Astrocyte of the cerebellum (primary cell): ENCODE measurements at regions not wholly inside any gene's neighbourhood (a gene's known extent, or its start where the extent isn't known, plus 50 kb on each side); places are given as distances from the start of the nearest gene placed in this dataset.

ENCODE experiments used
- DNase-seq: peaks from one replicate; pipeline ENCODE4 v3.0.0-alpha.2; 2011; ENCODE audit warnings: low read depth
- H3K4me3 ChIP-seq: 2 replicates; pipeline ENCODE4 v1.5.1; 2011; ENCODE audit warnings: mild to moderate bottlenecking, low read depth, low read length, moderate library complexity
- CTCF ChIP-seq: IDR thresholded peaks from 2 replicates; pipeline ENCODE4 v1.5.1; 2012; ENCODE audit warnings: low read length, low read depth, moderate library complexity, mild to moderate bottlenecking; ENCODE audit errors: missing control alignments
- in situ Hi-C: cut with HindIII; loops from 2 replicates; pipeline ENCODE4 v1.10.0; 2017; ENCODE audit warnings: low sequenced_read_pairs

GRCh38 chr4:151860561-151861093 is 99.8 kb upstream of the GATB start:
- no peak overlapping the region for H3K4me3 ChIP-seq
- no peak for DNase-seq
- TF ChIP-seq CTCF = no peak
- in situ Hi-C loops = no loop called here

- no peak for TF ChIP-seq CTCF
- no peak for DNase-seq
- in situ Hi-C loops = no loop called here
- H3K4me3 ChIP-seq = no peak overlapping the region
Measured at GRCh38 chr4:151859641-151860040, 98.8 kb upstream of the GATB start.

- no peak for DNase-seq
- in situ Hi-C loops = no loop called here
- no peak for TF ChIP-seq CTCF
- no peak overlapping the region for H3K4me3 ChIP-seq
Measured at GRCh38 chr4:151858356-151858755, 97.5 kb upstream of the GATB start.

- no peak for DNase-seq
- no peak for TF ChIP-seq CTCF
- in situ Hi-C loops = no loop called here
- H3K4me3 ChIP-seq = no peak overlapping the region
Measured at GRCh38 chr4:151857368-151857767, 96.6 kb upstream of the GATB start.

GRCh38 chr4:151855747-151856146 is 94.9 kb upstream of the GATB start:
- no peak for DNase-seq
- no peak for TF ChIP-seq CTCF
- in situ Hi-C loops = no loop called here
- H3K4me3 ChIP-seq = no peak overlapping the region

GRCh38 chr4:151854731-151855130 is 93.9 kb upstream of the GATB start:
- no peak for TF ChIP-seq CTCF
- DNase-seq = no peak
- in situ Hi-C loops = loop anchor here (5.0 kb wide), 1 partner anchor 67 kb away; no protein-coding TSS in a partner anchor
- no peak overlapping the region for H3K4me3 ChIP-seq
